Gastrocnemius medialis (tissue), 4 donors: ENCODE measurements at regions not wholly inside any gene's neighbourhood (a gene's known extent, or its start where the extent isn't known, plus 50 kb on each side); places are given as distances from the start of the nearest gene placed in this dataset.

ENCODE experiments used
- CTCF ChIP-seq, 5 experiments: fragments of 450-650 bp in 3 of 5; fragments of 200-600 bp in 2 of 5; sonication (generic) in 2 of 5; IDR thresholded peaks in 4 of 5; conservative IDR thresholded peaks in 1 of 5; 1 replicate in 4 of 5; 2 replicates in 1 of 5; pipeline ENCODE4 v1.5.1; 2016 to 2019; ENCODE audit warnings: antibody characterized with exemption in 5 of 5, mild to moderate bottlenecking in 3 of 5, moderate library complexity in 3 of 5
- POLR2A ChIP-seq, 2 donors: fragments of 450-650 bp; IDR thresholded peaks; one replicate each; pipeline ENCODE4 v1.6.1; 2017; ENCODE audit warnings: antibody characterized with exemption in 2 of 2, mild to moderate bottlenecking in 2 of 2, moderate library complexity in 2 of 2

DNA sequence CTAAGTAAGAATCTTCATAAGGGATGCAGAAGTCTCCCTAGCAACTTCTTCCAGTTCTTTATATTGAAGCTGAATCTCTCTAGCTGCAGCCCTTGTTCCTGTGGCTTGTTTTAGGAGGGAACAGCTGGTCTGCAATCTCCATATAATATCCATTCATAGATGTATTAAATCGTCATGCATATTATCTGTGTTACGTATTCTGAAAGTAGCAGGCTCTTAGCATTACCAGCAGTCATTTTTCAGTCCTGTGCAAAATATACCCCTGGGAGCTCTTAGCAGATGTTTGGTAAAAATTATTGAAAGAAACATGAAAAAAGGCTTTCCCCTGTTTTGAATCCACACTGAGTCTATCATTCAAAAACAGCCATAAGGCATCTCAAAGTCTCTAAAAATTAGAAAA lies 385.3 kb downstream of the IRS1 start:
- no peak for TF ChIP-seq CTCF (IDR thresholded peaks at IDR 0.05 in 4 of 5, conservative IDR thresholded peaks at IDR 0.05 in 1 of 5)
- no peak for TF ChIP-seq POLR2A (IDR thresholded peaks at IDR 0.05)
